NCI-H526 treated with DMSO at 0.1 percent for 48 hours (cell line): ENCODE measurements at regions not wholly inside any gene's neighbourhood (a gene's known extent, or its start where the extent isn't known, plus 50 kb on each side); places are given as distances from the start of the nearest gene placed in this dataset.

Experiments
- DNase-seq: peaks from one replicate; lab custom pipeline; 2025; lab: John Stamatoyannopoulos, UW

DNA sequence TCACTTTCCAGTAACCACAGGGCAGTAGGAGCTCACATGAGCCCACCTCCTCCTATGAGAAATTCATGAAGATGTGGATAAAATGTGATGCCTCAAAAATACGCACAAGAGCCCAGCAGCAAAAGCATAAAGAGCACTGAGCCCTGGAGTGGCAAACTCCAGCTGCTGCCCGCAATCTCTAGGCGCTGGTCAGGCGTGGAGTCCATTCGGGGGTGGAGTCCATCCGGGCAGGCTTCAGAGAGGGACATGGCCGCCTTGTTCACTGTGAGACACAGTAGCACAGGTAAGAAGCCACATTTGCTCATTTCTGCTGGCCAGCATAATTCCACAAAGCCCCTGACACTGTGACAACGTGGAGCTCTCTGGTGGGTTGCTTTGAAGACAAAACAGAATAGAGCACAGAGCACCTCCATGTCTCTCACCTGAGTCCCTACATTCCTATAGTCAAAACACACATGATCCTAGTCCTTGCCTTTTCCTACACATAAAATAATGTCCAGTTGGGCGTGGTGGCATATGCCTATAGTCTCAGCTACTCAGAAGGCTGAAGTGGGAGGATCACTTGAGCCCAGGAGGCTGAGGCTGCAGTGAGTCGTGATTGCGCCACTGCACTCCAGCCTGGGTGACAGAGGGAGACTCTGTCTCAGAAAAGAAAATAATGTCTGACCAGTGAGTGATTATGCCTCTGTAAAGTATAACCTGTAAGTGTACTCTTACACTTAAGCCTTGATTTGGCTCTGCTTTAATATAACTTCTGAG is 365.2 kb downstream of the GADD45G start:
- no peak for DNase-seq

DNA sequence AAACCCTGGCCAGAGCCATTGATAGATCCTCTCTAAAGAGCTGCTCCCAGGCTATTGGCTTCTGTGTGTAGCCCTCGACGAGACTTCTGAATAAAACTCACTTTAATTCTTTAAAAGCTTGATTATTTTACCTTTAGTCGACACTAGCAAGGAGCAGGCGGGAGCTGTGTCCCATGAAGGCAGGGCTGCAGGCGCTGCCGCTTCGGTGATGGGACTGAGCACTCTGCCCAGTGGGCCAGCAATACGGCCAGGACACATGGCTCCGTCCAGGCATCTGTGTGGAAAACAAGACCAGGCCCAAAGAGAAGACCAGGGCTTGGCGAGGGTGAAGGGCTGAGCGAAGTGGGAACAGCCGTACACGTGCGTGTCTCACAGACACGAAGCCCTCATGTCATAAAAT is 365.9 kb downstream of the GADD45G start:
- no peak for DNase-seq

DNA sequence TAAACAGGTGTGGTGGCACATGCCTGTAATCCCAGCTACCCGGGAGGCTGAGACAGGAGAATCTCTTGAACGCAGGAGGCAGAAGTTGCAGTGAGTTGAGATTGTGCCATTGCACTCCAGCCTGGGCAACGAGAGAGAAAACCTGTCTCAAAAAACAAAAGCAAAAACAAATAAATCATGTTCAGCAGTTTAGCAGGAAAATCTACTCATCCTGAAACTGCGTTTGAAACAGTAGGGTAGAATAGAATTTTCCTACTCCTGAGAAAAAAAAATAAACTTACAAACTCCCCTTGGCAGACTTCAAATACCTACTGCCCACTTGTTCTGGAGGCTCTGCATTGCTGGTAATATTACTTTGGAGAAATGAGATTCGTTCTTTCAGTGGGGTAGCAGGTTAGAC is 367.7 kb downstream of the GADD45G start:
- no peak for DNase-seq

DNA sequence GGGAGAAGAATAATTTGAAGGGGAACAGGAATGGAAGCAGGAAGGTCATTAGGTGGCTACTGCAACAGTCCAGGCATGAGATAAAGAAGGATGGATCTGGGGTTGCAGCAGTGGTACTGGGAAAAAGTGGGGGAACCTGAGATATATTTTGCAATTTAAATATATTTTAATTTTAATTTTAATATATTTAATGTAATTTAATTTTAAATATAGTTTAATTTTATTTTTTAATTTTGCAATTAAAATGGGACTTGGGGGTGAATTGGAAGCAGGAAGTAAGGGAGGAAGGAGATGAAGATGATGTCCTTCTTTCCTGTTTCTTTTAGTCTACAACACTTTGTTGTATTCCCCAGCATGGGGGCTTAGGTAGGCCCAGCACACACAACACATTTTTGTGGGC is 369.8 kb downstream of the GADD45G start:
- DNase-seq = no peak

DNA sequence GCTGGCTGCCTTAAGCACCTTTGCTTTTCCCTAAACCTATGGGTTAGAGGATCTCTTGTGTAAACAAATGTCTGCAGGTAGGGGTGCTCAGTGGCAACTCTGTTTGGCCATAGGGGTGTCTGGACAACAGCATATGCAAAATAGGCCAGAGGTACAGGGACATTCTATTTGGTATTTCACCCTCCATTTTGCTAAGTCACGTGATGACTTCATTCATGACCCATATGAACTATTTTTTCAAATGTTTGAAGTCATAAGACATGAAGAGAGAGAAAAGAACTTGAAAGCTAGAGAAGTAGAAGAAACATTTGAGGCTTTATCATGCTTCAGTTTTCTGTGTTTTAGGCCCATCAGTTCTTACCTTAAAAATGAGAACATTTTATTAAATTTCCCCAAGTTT is 370.2 kb downstream of the GADD45G start:
- DNase-seq = no peak

DNA sequence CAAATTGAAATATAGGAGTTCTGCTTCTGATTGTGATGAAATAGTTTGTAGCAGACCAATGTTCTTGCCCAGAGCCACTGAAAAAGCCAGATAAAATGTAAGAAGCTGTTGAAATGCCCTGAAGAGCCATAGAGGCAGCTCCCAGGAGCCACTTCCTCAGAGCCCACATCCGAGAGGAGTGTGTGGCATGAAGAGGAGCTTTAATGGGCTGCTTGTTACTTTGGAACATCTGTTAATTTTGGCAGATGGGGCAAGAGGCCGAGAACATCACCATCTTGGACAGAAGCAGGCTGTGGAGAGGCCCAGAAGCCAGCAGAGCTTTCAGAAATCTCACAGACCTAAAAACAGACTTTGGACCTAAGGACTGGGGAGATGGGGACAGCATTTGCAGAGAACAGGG is 370.8 kb downstream of the GADD45G start:
- no peak for DNase-seq

DNA sequence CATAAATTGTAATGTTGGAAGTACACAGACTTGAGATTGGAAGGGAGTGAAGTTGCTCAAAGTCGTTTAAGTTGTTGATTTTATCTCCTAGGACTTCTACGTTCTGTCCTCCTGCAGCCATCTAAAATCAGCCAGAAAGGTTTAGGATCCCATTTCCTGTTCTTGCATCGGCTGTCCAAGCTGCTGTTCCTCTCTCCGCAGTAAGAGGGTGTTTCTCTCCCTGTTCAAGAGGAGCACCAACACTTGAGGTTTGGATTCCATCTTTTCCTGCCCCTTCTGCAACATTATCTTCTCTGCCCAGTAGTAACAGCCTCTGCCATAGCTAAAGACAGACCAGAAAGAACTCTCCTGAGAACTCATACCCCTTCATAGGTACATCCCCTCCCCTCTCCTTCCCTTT is 373.4 kb downstream of the GADD45G start:
- DNase-seq = no peak

DNA sequence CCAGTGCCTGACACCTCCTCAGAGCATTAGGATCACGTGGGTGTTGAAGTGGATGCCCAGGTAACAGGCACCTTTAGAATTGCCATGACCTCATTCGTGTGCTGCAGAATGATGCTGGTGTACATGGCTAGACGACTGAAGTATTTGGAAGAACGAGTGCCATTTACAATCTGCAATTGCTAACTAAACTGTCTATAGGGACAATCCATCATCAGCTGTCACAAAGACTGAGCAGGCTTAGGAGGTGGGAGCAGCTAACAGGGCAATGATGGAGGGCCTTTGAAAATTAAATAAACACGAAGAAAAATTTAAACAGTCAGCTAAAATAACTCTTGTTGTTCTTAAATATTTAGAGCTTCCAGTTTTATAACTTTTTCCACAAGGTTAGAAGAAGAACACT is 375.8 kb downstream of the GADD45G start:
- no peak for DNase-seq

DNA sequence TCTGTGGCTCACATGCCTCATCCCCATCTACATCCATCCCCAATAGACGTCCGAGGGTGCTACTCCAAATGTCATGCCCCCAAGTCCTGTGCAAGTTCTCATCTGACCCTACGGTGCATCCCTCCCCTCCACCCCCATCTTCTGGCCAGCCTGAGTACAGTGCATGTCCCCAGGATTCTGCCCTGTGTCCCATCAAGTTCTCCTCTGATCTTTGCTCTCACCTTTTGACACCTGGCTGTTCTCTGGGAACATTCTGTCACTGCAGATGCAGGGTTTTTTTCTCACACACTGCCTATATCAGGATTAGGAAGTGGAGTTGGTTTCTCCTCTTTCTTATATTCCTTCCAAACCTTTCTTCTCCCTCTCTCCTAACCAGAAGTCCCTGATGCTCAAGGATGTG is 377.2 kb downstream of the GADD45G start:
- no peak for DNase-seq

DNA sequence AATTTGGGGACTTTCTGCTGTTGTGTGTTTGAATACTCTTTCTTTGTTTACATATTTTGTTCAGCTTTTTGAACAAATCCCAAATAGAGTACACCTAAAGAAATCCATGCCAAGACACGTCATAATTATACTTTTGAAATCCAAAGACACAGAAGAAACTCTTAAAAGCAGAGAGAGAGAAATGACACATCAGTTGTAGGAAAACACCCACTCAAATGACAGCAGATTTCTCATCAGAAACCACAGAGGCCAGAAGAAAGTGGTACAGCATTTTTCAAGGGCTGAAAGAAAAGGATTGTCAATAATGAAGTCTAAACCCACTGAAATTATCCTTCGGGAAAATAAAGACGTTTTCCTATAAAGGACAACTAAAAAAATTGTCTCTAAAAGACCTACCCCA is 378.6 kb downstream of the GADD45G start:
- no peak for DNase-seq

DNA sequence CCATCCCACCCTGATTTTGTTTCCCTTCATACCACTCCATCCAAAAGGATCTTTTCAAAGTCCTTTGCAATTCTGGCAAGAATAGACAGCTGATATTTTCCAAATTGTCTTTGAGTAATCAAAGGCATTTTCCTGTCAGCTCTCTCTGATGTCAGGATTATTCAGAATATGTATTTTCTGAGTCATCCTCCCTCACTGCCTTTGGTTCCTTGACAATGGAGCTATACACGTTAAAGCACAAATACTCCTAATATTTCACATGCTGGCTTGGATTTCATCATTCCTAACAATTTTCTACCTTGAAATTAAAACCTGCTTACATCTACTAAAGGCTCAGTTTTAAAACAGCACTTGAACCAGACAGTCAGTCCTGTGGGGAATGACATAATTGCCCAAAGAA is 379.4 kb downstream of the GADD45G start:
- no peak for DNase-seq

DNA sequence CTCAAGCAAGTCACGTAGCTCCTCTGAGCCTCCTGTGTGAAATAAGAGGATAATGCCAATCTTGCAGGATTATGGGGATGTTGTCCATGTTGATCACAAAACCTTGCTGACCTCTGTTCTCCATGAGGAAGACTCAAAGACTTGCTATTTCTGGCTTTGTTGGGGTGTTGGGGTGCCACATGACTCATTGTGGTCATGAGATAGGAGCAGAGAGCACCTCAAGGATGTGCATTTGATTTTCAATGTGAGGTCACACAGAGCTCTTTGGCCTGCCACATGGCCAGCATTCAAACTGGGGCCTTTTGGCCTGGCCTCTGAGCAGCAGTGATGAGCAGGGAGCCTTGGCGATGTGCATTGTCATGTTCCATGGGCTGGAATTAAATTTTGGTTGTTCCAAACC is 380.3 kb downstream of the GADD45G start:
- DNase-seq = no peak

DNA sequence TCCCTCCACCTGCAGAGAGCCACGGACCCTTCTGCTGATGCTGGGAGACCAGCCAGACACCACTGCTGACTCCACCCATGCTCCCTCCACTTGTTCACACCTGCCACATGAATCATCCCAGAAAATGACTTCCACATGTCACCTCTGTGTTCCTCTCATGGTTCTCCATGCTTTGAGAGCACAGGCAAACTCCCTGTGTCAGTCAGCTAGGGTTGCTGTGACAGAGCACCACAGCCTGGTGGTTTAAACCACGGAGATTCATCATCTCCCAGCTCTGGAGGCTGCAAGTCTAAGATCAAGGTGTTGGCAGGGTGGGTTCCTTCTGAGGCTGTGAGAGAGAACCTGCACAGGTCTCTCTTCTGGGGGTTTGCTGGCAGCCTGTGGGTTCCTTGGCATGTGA is 381.4 kb downstream of the GADD45G start:
- no peak for DNase-seq

DNA sequence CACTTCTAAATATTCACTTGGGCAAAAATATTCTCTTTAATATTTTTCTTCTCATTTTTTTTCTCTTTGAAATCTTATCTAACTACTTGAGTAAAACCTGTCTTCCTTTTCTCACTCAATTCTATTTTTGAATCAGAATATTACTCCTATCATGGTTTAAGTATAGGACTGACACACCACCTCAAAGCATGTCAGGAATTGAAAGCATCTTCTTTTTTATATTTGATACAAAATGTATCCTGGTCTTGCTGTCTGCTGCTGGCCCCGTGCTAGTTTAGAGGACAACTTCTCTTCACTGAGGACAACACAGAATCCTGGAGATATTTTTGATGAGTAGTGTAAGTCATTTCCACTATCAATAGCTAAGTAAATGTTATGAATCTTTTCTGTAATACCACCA is 383.6 kb downstream of the GADD45G start:
- no peak for DNase-seq

DNA sequence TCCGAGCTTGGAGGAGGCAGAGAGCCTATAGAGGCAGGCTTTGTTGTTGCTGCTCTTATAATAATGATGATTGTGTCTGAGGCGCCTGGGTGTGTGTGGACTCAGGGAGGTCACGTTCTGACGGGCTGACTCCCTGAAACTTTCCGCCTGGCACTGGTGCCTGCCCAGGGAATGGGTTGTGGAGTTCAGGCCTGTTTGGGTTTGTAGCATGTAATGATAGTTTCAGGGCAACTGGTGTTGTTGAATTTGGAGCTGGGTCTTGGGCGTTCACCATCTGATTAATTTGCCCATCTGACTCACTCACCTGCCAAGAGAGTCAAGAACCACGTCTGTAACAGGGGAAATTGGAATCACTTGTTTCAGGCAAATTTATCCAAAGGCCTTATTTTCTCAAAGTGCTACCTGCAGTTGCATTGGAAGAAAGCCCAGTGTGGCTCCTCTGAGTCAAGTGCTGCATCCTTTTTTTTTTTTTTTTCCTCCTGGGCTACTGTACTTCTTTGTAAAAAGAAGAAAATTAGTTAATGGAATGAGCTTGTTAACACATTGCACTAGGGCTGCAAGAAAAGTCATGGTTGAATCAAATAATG is 386.5 kb downstream of the GADD45G start:
- DNase-seq = no peak

DNA sequence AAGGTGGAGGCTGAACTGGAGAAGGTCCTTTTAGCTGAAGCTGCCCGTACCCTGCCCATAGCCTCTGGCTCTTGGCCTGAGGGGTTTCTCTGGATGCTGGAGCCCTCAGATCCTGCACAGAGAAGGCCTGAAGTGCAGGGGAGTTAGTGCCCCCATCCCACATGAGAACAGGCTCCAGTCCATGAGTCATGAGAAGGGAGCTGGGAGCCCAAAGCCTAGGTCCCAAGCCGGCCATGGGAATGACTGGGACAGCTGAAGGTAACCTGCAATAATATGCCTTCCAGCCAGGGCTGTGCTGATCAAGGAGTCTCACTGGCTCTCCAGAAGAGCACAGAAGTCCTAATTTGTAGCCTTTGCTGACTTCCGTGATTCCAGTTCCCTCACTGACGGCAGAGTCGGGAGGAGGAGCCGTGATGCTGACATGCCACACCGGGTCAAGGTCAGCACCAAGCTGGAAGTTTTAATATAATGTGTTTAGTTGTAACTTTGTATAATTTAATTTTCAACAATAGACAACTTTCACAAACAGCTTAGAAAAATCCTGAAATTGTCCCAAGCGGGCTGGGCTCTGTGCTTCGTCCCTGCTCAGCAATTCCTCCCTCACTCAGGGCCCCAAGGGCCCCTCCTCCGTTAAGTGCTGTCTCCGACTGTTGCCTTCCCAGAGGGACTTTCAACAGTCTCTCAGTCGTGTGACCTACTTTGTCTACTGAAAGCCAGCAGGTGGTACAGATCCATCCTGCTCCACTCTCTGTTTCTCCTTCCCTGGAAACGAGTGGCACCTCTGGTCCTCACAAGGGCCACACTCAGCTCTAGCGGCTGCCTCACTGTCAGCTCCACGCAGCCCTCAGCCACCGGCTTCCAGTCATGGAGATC is 387.8 kb downstream of the GADD45G start:
- DNase-seq = no peak

DNA sequence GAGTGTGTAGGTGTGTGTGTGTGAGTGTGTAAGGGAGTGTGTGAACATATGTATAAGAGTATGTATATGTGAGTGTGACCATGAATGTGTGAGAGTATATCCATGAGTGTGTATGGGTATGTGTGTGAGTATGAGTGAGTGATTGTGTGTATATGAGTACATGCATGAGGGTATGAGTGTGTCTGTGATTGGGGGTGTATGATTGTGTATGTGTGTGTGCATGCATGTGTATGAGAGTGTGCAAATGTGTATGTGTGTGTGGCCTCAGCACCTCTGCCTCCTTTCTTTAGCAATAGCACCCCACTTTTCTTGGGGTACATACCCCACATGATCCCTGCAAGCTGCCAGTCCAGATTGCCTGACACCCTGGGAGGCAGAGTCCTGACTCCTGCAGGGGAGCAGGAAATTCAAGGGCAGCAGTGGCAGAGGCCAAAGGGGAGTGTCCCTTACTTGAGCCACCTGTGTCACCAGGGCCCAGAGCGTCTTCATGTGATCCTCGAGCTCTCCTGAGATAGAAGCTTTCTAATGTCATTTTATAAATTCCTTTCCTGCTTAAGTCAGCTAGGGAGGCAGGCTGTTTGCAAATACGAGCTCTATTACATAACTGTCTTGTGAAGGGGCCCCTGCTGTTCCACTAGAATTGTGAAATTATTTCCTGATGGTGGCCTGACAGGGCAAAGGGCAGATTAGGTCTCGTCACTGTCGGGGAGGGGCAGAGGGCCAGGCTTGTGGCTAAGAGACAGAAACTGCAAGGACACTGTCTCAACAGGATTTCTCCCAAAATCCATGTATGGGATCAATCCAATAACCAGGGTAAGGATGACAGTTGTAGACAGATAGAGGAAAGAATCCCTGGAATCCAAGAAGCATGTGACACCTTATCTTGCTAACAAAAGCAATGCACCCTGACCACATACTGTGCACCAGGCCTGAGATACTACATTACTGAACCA is 389.1 kb downstream of the GADD45G start:
- no peak for DNase-seq

DNA sequence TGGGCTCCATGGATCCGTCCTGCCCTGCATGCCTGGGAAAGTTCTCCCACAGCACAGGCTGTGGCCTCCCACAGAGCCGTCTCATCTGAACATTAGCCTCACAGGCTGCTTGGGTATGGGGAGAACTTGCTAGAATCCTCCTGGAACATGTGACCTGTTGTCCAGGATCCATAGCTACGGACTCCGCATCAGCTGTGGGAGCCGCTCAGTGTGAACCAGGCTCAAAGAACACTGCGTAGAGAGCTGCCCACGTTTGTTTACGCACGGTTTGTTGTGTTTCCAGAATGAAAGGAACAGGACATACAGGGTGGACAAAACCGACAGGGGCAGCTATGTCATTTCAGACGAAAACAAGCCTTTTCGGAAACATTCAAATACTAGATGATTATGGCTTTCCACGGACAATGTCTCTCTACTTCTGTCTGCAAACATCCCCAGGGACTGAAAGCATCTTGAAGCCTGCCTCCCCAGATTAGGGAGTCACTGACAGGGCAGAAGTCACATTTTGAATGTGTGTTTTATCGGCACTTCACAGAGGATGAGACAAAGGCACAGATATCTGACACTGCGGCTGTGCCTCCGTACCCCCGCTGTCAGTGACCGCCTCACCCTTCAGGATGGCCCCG is 390.3 kb downstream of the GADD45G start:
- DNase-seq = no peak

DNA sequence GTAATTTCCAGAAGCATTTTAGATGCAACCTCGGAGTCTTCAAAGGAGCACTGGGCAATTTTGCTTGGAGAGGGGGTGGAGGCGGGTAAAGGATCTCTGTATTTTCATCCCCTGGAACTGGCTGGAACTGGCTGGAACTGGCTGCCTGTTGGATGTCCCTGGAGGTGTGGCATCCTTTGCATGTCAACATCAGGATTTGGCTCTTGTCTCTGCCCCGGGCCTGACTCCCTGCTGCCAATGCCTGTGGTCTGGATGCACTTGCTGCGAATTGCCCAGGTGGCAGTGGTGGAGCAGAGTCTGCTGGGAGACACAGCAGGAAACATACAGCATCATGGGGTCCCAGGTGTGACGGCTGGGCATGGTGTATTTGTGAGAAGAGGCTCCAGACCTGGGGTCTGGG is 391.3 kb downstream of the GADD45G start:
- DNase-seq = no peak

DNA sequence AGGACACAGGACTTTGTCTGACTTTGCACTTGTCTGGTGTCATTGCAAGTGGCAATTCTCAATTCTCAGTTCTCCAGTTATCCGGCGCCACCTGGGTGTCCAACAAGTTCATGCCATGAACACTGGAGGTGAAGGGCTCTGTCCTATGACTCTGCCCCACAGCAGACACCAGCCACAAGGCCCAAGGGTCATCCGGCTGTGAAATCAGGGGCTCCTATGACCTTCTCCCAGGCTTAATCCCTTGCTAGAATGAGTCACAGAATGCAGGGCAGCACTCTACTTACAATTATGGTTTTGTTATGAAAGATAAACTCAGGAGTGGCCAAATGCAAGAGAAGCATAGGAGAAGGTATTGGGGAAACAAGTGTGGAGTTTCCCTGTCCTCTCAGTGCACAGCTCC is 392.0 kb downstream of the GADD45G start:
- DNase-seq = no peak

DNA sequence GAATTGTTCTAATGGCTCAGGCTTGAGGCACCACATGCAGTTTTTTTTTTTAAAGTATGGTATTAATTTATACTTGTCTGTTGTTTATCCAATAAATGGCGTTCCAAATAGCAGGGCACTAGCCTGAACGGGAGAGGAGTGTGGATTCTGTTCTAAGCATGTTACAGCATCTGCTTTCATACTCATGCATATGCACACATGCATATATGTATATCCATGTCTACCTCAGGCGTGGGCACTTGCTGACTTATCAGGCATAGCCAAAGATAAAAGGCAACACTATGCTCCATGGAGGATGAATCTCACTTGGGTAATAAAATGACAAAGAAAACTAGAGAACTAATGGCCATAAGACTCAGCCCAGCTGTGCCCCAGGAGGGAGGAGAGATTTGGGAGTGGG is 393.8 kb downstream of the GADD45G start:
- no peak for DNase-seq

DNA sequence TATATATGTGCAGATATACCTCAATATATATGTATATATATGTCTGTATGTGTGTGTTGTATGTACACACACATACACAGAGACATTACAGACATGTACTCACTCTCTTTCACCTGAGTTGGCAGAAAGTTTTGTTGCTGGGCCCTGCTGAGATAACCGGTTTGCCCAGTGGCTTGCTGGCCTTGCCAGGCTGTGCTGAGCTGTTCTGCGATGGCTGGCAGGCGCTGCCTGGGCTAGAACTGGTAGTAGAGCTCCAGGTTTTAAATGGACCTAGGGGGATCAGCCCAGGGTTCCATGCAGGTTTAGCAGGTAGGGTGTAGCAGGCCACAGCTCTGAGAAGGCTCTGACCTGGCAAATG is 394.3 kb downstream of the GADD45G start:
- no peak for DNase-seq
